HepG2 (cell line): ENCODE measurements at regions not wholly inside any gene's neighbourhood (a gene's known extent, or its start where the extent isn't known, plus 50 kb on each side); places are given as distances from the start of the nearest gene placed in this dataset.

Source experiments
- ATAC-seq: fragments of 200-7000 bp; cut with Tn5 transposase; 3 replicates; pipeline ENCODE4 v1.9.1; 2020; ENCODE audit warnings: mild to moderate bottlenecking, moderate library complexity
- BruUV-seq: library from RNA; stranded (reverse); fragments of 400-500 nt; replicated peaks from 2 replicates; lab custom pipeline; 2021; lab: Mats Ljungman, UMichigan
- CTCF ChIA-PET: fragments of 300-600 bp; formaldehyde crosslinking; extraction: SDS; loops from one replicate; lab custom pipeline; 2021; ENCODE audit warnings: low total read pairs, inconsistent platforms, low intra/inter-chr PET ratio; lab: Yijun Ruan, JAX
- POLR2A ChIA-PET: fragments of 350-600 bp; sonication (Branson Sonifier 250); formaldehyde crosslinking; loops from one replicate; lab custom pipeline; 2020; ENCODE audit warnings: antibody characterized with exemption, inconsistent platforms; lab: Yijun Ruan, JAX
- DNase-seq: peaks from one replicate; pipeline ENCODE4 v3.0.0-alpha.2; 2015; ENCODE audit warnings: low spot score
- FAIRE-seq: peaks from 3 replicates; lab custom pipeline; 2011; peaks lifted over from hg19 to GRCh38; lab: Jason Lieb, UNC
- H2AFZ ChIP-seq: one replicate; pipeline ENCODE4 v1.6.1; 2011; ENCODE audit warnings: low read length, inconsistent platforms
- H3K27ac ChIP-seq: fragments of 300-600 bp; 3 replicates; pipeline ENCODE4 v1.8.0; 2011; ENCODE audit warnings: mixed run types, mild to moderate bottlenecking, mixed read lengths, low read length, inconsistent platforms; ENCODE audit not compliant: insufficient read depth; ENCODE audit errors: extremely low read length
- H3K27me3 ChIP-seq, 2 experiments: fragments of 200-600 bp in 1 of 2; 2 replicates in 1 of 2; 3 replicates in 1 of 2; pipeline versions ENCODE4 v1.6.0 to v1.8.0; 2011; ENCODE audit warnings: low read length in 2 of 2, mild to moderate bottlenecking in 2 of 2, moderate library complexity in 2 of 2, inconsistent platforms in 1 of 2; ENCODE audit not compliant: insufficient read depth in 2 of 2, control insufficient read depth in 1 of 2
- H3K36me3 ChIP-seq, 2 experiments: fragments of 200-600 bp in 1 of 2; replicated peaks in 1 of 2; 2 replicates in 1 of 2; 3 replicates in 1 of 2; pipeline versions ENCODE4 v1.5.1 to v1.8.0; 2011; ENCODE audit warnings: low read length in 2 of 2, inconsistent platforms in 1 of 2; ENCODE audit not compliant: insufficient read depth in 2 of 2, control insufficient read depth in 1 of 2
- H3K4me1 ChIP-seq: 2 replicates; pipeline ENCODE4 v1.5.1; 2012; ENCODE audit warnings: low read length, inconsistent platforms; ENCODE audit not compliant: insufficient read depth
- H3K4me2 ChIP-seq: 2 replicates; pipeline ENCODE4 v1.6.0; 2011; ENCODE audit warnings: low read depth, low read length, inconsistent platforms
- H3K4me3 ChIP-seq, 3 experiments: fragments of 200-600 bp in 1 of 3; sonication (generic), shearing (Covaris generic) in 1 of 3; replicated peaks in 1 of 3; 2 replicates each; pipeline ENCODE4 v1.5.1; 2011 to 2016; ENCODE audit warnings: low read length in 3 of 3, inconsistent platforms in 2 of 3, low read depth in 2 of 3, mild to moderate bottlenecking in 2 of 3, control low read depth in 1 of 3, mixed read lengths in 1 of 3; ENCODE audit not compliant: insufficient read depth in 1 of 3
- H3K79me2 ChIP-seq: one replicate; pipeline ENCODE4 v1.6.1; 2011; ENCODE audit warnings: low read length, inconsistent platforms; ENCODE audit not compliant: insufficient read depth
- H3K9ac ChIP-seq: 2 replicates; pipeline ENCODE4 v1.6.0; 2011; ENCODE audit warnings: mild to moderate bottlenecking, low read depth, low read length, inconsistent platforms; ENCODE audit not compliant: insufficient read depth
- H3K9me3 ChIP-seq: 2 replicates; pipeline ENCODE4 v1.5.1; 2012; ENCODE audit warnings: mild to moderate bottlenecking, low read length
- H4K20me1 ChIP-seq: 2 replicates; pipeline ENCODE4 v1.6.0; 2011; ENCODE audit warnings: inconsistent platforms, mild to moderate bottlenecking, low read length, moderate library complexity; ENCODE audit not compliant: insufficient read depth
- FOSL2 ChIP-seq: sonication (generic); formaldehyde crosslinking; IDR thresholded peaks from 2 replicates; pipeline ENCODE4 v1.4.0; 2020; ENCODE audit warnings: missing genetic modification reagents
- FOXA1 ChIP-seq, 2 experiments: fragments of 450-650 bp in 1 of 2; sonication (generic) in 1 of 2; formaldehyde crosslinking in 1 of 2; IDR thresholded peaks; 2 replicates each; pipeline versions ENCODE4 v1.4.0 to v1.6.1; 2016 to 2020; ENCODE audit warnings: missing genetic modification reagents in 1 of 2
- GATAD2A ChIP-seq: IDR thresholded peaks from 2 replicates; pipeline ENCODE4 v1.6.1; 2016
- JUND ChIP-seq: sonication (generic); formaldehyde crosslinking; IDR thresholded peaks from 2 replicates; pipeline ENCODE4 v1.8.0; 2022; ENCODE audit warnings: mild to moderate bottlenecking, missing genetic modification reagents
- KDM2A ChIP-seq: sonication (generic); formaldehyde crosslinking; IDR thresholded peaks from 2 replicates; pipeline ENCODE4 v1.4.0; 2020; ENCODE audit warnings: low read depth, missing genetic modification reagents, borderline replicate concordance
- NBN ChIP-seq: fragments of 450-650 bp; conservative IDR thresholded peaks from 2 replicates; pipeline ENCODE4 v1.6.1; 2017
- NFE2L2 ChIP-seq: fragments of 150-350 bp; IDR thresholded peaks from 2 replicates; pipeline ENCODE4 v1.6.1; 2014; ENCODE audit warnings: low read length
- TCF7 ChIP-seq: sonication (generic); IDR thresholded peaks from 2 replicates; pipeline ENCODE4 v1.6.1; 2016; ENCODE audit warnings: antibody characterized with exemption, low read depth
- TEAD3 ChIP-seq: optimal IDR thresholded peaks from 2 replicates; pipeline ENCODE3; 2016; ENCODE audit warnings: borderline replicate concordance
- XRCC5 ChIP-seq: fragments of 200-400 bp; formaldehyde crosslinking; optimal IDR thresholded peaks from 2 replicates; pipeline ENCODE3; 2017; ENCODE audit warnings: mild to moderate bottlenecking, low read length
- ZNF562 ChIP-seq: sonication (generic); formaldehyde crosslinking; IDR thresholded peaks from 2 replicates; pipeline ENCODE4 v1.8.0; 2022; ENCODE audit warnings: missing genetic modification reagents, borderline replicate concordance
- ZNF589 ChIP-seq: sonication (generic); formaldehyde crosslinking; conservative IDR thresholded peaks from 2 replicates; pipeline ENCODE4 v1.8.0; 2022; ENCODE audit warnings: mild to moderate bottlenecking, moderate library complexity, missing genetic modification reagents
- ZNF644 ChIP-seq: IDR thresholded peaks from 2 replicates; pipeline ENCODE4 v1.6.1; 2016; ENCODE audit warnings: low read depth
- ZNF7 ChIP-seq: IDR thresholded peaks from 2 replicates; pipeline ENCODE4 v1.6.1; 2016; ENCODE audit warnings: missing biosample characterization, missing genetic modification reagents
- ZZZ3 ChIP-seq: sonication (generic); formaldehyde crosslinking; IDR thresholded peaks from 2 replicates; pipeline ENCODE4 v1.4.0; 2020; ENCODE audit warnings: missing genetic modification reagents, mild to moderate bottlenecking, borderline replicate concordance
- WGBS: methylation state at CpG from one replicate; pipeline ENCODE4 v1.1.6; 2017; ENCODE audit warnings: low lambda C conversion rate; 5-methylcytosine and 5-hydroxymethylcytosine counted together
- in situ Hi-C: cut with HindIII; loops from 2 replicates; pipeline ENCODE4 v1.10.0; 2017; ENCODE audit warnings: low pct_unique_long_range_greater_than_20kb; ENCODE audit not compliant: extremely low pct_ligation_motif_present
- intact Hi-C: fragments of 100-400 bp; cut with micrococcal nuclease; formaldehyde crosslinking; loops from one replicate; pipeline ENCODE4 v1.10.0; 2022; ENCODE audit not compliant: unreplicated experiment
- TF ChIP-seq, protein P1 (sequence below): sonication (generic); formaldehyde crosslinking; IDR thresholded peaks from 2 replicates; pipeline ENCODE4 v1.4.0; 2020; ENCODE audit warnings: missing genetic modification reagents

DNA sequence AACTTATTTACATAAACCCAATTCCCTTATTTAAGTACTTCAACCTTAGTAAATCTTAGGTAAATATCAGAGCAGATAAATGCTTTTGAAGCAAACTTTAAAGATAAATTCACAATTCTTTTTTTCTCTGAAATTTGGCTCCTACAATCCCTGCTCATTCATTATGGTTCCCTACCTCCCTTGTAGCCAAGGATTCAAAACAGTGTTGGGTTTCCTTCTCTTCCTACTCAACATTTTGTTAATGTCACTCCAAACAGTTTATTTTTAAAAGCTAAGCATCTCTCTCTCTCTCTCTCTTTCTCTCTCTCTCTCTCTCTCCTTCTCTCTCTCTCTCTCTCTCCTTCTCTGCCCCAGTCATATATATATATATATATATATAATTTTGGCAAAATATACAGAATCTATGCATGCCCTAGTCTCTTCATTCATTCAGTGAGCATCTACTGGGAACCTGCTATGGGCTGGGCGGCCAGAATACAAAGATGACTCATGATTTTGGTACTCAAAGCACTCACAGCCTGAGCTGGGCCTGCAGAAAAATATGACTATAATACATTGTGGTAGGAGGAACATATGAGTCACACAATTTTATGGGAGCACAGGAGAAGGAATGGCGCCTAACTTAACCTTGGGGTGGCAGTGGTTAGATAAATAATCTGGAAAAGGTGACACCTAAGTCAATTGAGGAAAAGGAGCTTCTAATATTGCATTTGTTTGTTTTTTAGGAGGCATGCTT lies 123.7 kb upstream of the DHRS4 start:
- H3K4me2 ChIP-seq = no peak overlapping the region
- no peaks in the 10 kb centered on the region for H3K9me3 ChIP-seq
- peaks cover 25% of the 10 kb centered on the region for H3K4me1 ChIP-seq
- no peak overlapping the region for H3K27ac ChIP-seq
- BruUV-seq = no TSS peak
- ChIA-PET POLR2A (interaction anchor here (1.2 kb wide), 1 partner anchor 81 kb away, joined by 3 read pairs; no protein-coding TSS in a partner anchor), CTCF (no interaction called here)
- TF ChIP-seq JUND (0 out of 2 replicates have a peak, but pooled peaks have one; percentile 59), NFE2L2 (peak; percentile 61; the same call in 1 of the 2 replicates), FOXA1 (IDR thresholded peaks at IDR 0.05) (no peak), FOXA1 (CRISPR knock-in tag; IDR thresholded peaks at IDR 0.05) (no peak), ZNF562 (CRISPR knock-in tag) (no peak), KDM2A (CRISPR knock-in tag) (no peak), XRCC5 (peak; percentile 38), ZZZ3 (CRISPR knock-in tag) (no peak), FOSL2 (peak; percentile 93), GATAD2A (0 out of 2 replicates have a peak, but pooled peaks have one; percentile 20), NBN (0 out of 2 replicates have a peak, but pooled peaks have one; percentile 48), ZNF644 (CRISPR knock-in tag) (peak; percentile 29; the same call in 1 of the 2 replicates), ZNF7 (peak; percentile 97), TEAD3 (CRISPR knock-in tag) (peak; percentile 29), ZNF589 (no peak), TCF7 (0 out of 2 replicates have a peak, but pooled peaks have one; percentile 16)
- TF ChIP-seq, protein P1, sequence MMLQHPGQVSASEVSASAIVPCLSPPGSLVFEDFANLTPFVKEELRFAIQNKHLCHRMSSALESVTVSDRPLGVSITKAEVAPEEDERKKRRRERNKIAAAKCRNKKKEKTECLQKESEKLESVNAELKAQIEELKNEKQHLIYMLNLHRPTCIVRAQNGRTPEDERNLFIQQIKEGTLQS (CRISPR knock-in tag) = peak; percentile 63
- DNase-seq (peak; percentile 81), FAIRE-seq (no peak), ATAC-seq (peak; percentile 45; the same call in 2 of the 3 replicates)
- no peak overlapping the region for H2AFZ ChIP-seq
- no peak overlapping the region for H3K9ac ChIP-seq
- H4K20me1 ChIP-seq = no peaks in the 10 kb centered on the region
- no peaks in the 10 kb centered on the region for H3K79me2 ChIP-seq
- intact Hi-C loops (no loop called here), in situ Hi-C loops (no loop called here)
- no peak overlapping the region for H3K4me3 ChIP-seq
- 0% methylated on average over 2 of the region's 2 CpGs for WGBS
- H3K36me3 ChIP-seq = no peaks in the 10 kb centered on the region
- H3K27me3 ChIP-seq = peaks cover 0 to 19% of the 10 kb centered on the region in 2 experiments; a peak in 2 of 5 replicates
